GM18508 (cell line): ENCODE measurements at regions not wholly inside any gene's neighbourhood (a gene's known extent, or its start where the extent isn't known, plus 50 kb on each side); places are given as distances from the start of the nearest gene placed in this dataset.

ENCODE experiments used
- ATAC-seq: cut with Tn5 transposase; IDR thresholded peaks from one replicate; pipeline ENCODE4 v1.9.1; 2021; ENCODE audit warnings: moderate number of reproducible peaks; ENCODE audit not compliant: insufficient read depth, unreplicated experiment

DNA sequence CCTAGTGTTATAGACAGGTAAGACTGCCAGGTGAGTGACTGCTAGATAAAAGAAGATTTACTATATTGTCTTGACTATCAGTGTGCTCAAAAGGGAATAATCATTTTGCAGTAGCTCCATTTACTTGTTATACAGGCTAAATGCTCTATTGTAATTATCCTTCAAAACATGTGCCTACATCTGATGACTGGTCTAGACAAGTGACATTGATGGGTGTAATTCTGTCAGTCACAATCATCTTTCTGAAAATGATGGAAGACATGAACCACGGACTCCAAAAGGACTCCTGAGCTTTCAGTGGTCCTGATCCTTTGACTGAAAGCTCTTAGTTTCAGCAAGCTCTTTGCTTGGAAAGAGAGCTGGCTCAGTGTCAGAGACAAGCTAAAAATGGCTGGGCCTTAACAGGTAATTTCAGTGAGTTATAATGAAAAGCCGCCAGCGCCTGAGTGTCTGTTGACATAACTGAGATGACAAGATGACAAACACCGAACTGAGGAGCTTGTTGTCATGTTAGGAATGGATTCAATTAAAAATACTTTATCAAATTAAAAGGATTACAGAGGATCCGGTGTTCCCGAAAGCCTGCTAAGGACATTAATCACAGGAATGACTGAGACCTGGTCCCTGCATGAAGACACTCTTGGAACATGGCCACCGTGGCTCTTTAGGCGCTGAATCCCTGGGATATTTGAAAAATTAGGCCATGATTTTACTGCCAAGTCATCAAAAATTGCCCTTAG is 141.7 kb downstream of the CMPK2 start:
- no peak for ATAC-seq

DNA sequence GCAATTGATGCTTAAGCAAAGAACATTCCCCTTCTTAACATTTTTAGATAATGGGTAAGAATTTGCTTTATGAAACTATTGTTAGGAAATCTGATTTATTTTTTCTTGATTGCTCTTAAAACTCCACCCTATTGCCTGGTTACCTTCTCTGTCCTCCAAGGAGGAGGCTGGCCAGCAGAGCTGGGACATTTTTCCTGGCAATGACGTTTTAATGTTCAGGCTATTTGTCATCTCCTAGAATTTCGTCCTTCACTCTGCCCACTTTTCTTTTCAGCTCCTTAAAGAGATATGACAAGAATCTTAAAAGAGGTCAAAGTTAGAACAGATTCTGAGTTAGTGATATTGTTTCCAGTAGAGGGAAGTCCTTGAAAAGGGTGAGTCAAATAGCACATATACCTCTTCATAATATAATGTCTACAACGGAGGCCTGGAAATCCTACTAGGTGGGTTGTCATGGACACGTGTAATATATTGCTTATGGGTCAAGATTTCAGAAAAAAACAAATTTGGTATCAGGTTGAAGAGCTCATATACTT is 141.0 kb downstream of the CMPK2 start:
- ATAC-seq: no peak

DNA sequence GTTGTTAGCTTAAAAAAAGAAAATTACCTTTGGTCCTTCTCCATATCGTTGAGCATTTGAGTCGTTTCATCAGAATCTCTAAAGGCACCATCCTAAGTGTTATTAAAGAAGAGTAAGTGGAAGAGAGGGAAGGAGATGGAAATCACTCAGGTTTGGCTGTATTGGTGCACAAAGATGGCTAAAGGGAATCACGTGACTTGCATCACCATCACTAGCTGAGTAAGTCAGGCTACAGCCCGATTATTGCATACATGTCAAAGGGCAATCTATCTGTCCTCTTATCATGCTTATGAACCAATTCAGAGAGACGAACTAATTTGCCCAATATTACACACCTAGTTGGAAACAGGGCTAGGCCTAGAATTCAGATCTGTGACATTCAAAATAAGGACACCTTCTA is 137.6 kb downstream of the CMPK2 start:
- no peak for ATAC-seq

DNA sequence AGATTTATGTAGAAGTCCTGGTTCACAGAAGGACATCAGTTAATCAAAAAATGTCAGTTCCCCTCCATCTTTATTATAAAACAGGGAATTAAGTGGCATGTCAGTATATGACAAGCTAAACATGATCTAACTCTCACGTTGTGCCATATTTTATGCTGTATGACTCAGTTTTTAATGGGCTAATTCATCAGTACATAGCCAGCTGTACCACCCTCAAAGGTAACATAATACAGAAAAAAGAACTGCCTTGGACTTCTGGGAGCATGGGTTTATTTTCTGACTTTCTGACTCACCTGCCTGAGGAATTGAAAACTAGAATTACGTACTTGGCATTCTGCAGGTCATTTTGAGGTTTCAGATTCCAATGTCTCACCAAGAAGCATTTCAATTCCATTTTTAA is 135.7 kb downstream of the CMPK2 start:
- no peak for ATAC-seq

DNA sequence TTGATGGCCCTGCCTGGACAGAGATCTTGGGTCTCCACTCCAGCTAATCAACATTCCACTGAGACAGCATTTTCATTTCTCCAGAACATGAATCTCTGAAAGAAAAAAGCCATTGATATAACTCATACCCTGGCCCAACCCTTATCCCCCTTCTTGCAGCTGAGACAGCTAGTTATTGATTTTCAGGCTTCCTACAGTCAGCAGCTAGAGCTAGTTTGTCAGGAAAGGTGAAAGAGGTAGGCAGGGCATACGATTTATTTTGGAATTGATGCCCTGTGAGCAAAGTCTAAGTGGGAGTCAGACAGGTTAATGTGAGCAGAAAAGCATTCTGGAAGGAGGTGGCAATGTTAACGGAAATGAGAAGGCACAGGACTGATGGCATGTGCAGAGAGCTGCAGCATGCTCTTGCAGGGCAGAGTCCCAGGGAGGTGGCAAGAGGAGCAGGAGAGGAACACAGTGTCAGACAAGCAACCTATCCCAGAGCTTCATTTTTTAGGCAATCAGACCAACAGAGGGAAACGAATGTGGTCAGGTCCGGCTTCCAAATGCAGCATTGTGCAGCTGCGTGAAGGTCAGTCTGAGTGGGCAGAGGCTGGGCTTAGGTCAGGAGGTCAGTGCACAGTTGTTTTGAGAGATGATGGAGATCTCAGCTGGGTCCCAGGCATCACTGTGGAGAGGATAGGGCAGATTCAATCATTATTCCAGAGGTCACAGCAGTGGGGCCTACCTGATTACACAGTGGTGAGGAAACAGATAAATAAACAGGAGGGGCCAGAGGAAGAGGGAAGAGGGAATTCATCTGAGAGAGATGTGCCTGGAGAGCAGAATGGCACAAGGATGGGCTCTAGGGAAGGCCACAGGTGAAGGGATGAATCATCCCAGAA is 134.8 kb downstream of the CMPK2 start:
- no peak for ATAC-seq

DNA sequence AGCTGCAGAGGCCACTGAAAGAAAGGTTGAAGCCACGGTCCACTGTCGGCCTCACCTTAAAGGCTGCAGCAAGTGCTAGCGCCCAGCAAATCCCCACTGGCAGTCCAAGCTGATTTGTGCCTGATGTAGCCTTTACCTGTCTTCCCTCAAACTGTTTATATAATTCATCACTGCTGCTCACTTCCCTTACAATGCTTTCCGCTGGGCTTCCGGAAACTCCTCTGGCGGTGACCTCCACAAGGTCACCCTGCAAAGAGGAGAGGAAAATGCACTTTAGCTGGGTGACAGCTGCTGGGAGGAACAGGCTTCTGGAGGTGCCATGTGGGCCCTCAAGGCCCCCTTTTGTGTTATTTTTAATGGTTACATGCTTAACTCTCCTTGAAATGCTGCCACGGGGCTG is 126.2 kb downstream of the CMPK2 start:
- no peak for ATAC-seq

DNA sequence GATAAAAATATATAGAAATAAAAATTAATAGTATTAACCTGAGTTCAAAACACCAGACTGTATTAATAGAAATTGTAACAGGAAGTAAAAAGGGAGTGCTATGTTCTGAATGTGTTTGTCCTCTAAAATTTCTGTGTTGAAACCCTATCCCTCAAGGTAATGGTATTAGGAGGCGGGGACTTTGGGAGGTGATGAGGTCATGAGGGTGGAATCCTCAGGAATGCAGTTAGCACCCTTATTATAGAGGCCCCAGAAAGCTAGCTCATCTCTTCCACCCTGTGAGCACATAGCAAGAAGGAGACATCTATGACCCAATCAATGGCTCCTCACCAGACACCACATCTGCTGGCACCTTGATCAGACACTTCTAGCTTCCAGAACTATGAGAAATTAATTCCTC is 124.5 kb downstream of the CMPK2 start:
- ATAC-seq: no peak

DNA sequence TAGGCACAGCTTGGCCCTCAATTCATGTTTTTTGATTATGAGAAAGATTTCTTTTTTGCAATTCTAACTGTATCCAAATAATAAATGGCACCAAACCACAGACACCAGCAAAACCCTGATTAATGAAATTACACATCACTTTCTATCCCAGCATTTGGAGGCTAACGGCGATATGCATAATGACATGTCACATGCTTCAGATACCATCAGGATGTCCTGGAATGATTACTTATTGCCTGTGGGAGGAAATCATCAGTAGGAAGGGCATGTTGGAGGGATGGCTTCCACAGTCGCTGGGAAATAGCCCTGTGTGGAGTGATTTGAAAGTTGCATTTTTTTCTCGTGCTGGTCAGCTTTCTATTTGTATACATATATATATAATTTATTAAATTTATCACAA is 121.7 kb downstream of the CMPK2 start:
- no peak for ATAC-seq

DNA sequence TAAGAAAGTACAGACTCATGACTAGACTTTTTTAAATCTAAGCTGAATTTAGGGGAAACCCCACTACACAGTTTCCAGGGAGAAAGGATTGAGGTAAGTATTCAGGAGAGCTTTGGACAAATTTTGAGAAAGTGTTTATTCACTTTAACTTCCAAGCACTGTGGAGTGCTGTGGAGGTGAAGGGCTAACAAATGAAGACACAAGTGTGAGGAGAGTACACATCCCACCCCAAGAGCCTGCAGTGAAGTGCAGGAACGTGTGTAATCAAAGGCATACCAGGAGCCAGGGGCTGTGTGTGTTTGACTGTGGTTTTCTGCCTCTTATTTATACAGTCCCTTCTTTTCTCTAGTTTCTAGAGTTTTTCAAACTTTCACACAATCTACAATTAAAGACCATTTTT is 118.3 kb downstream of the CMPK2 start:
- ATAC-seq: no peak

DNA sequence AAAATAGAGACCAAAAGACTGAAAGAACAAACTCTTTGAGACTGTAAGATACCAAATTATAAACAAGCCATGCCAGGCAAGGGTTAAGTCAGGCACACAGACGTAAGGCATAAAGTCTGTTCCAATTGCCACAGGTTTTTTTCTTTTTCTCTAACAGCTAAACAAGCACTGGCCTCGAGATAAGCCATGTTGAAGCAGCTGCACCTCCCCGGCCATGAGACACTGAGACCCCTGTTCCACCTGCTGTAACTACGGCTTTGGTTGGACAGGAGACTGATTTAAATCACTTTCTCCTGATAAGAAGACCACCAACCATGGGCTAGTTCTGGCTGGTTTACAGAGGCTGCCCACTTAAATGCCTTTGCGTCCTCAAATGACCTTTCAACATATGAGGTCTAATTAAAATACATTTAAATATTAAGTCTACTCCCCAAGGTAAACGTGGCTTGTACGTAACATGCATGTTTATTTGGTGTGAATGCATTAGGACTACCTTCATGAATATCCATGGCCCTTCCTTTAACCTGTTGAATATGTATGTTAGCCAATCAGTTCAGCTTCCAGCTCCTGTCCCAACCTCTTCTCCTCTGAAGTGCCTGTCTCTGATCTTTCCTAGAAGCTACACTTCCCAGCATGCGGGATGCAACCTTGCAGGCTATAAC is 117.2 kb downstream of the CMPK2 start:
- no peak for ATAC-seq

DNA sequence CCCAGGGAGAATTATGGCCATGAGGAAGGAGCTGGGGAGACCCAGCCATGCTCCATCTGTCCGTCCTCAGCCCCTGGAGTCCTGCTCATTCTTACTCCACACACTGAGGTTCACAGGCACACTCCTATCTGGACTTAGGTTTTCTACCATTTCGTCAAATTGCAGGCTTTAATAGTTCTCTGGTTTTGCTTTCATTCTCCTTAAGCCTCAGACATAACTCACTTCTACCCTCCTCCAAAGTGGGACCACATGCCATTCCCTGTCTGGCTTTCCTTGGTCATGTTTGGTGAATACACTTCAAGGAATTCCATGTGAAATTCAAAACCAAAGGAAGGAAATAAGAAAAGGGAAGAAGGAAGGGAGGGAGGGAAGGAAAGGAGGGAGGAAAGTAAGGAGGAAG is 115.7 kb downstream of the CMPK2 start:
- no peak for ATAC-seq

DNA sequence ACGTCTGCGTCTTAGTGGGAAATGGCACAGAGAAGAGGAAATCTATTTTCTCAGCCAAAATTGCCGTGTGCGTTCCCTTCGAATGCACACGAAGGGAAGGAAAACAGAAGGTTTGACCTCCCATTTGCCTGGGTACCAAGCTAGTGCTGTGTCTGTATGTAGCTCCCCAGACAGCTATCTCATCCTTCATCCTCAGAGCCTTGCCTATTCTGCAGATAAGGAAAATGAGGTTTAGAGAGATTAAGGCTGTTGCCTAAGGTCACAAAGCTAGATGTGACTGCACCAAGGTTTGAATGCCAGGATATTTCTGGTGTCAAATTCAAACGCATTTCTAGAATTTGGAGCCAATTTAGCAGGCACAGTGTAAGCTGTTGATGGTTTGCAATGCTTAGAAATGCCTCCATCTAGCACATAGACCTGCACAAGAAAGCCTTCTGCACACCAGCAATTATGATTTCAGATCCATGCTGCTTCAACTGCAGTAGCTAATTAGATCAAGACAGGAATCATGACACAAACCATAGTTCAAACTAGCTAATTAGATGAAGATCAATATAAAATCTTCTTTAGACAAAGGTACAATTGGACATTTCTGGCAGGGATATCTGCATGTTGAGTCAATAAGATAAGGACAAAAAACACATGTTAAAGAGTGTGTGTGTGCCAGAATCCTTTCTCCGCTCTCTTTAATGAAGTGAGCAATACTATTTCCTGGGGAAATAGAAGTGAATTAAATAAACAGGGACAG is 115.1 kb downstream of the CMPK2 start:
- ATAC-seq: no peak

DNA sequence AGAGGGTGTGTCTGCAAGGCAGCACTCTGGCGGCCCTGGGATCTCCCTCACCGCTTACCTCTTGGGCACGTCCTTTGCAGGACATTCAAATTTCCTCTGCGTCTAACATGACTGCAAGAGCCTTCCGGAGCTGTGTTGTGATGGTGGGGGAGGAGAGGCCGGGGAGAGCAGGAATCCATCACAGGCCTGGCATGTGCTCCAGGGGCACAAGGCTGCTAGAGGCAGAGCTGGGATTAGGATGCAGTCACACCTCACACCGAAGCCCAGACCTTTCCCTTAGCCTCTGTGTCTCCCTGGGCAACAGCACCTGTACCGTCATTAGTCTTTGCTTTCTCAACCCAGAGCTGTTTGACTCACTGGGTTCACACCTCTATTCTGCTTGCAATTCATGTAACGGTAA is 111.3 kb downstream of the CMPK2 start:
- ATAC-seq: no peak

DNA sequence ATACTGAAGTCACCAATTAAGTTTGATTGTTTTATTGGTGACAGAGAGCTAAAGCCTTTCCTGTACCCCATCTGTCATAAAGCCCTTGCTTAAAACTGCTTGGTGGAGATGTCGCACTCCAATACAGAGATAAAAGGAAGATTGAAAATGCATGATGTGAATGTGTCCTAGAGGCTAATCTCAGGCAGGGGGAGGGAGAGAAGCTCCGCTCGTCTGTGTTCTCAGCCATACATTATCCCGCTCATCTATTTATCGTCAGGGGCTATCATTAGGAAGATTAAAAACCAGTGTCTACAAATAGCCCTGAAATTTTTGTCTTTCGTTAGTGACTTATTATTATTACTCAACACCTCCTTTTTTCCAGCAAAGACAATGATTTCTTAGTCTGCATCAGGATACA is 110.3 kb downstream of the CMPK2 start:
- ATAC-seq: no peak

DNA sequence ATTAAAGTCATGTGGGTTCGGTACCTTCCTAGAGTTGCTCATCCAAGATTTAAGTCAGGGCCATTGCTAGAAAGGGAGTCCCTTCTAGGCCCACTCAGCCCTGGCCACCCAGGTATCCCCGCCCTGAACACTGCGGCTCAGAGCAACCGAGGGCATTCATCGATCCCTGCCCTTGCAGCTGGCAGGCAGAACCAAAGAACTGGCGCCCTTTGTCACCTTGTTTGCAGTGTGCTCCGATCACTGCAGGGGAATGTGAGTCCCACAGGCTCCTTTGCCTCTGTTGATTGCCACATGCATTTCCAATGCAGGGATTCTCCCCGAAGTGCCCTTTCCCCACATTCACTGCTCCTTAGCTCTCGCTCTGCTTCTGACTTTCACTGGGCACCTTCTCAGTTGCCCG is 108.5 kb downstream of the CMPK2 start:
- no peak for ATAC-seq

DNA sequence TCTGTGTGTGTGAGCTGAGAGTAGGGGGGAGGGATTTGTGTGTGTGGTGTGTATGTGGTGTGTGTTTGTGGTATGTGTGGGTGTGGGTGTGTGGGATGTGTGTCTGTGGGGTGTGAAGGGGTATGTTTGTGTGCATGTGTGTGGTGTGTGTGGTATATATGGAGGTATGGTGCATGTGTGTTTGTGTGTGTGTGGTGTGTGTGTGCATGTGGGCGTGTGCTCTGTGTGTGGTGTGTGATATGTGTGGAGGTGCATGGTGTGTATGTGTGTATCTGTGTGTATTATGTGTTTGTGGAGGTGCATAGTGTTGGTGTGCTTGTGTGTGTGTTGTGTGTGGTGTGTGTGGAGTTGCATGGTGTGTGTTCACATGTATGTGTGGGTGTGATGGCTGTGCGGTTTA is 106.0 kb downstream of the CMPK2 start:
- ATAC-seq: no peak

DNA sequence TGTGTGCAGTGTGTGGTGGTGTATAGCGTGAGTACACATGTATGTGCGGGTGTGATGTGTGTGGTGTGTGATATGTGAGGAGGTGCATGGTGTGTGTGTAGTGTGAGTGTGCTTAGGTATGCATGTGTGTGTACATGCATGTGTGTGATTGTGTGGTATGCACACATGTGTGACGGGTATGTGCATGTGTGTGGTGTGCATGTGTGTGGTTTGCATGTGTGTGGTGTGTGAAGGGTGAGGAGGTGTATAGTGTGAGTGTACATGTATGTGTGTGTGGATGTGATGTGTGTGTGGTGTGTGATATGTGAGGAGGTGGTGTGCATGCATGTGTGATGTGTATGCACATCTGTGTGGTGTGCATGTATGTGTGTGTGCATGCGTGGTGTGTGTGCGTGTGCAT is 105.6 kb downstream of the CMPK2 start:
- ATAC-seq: no peak

DNA sequence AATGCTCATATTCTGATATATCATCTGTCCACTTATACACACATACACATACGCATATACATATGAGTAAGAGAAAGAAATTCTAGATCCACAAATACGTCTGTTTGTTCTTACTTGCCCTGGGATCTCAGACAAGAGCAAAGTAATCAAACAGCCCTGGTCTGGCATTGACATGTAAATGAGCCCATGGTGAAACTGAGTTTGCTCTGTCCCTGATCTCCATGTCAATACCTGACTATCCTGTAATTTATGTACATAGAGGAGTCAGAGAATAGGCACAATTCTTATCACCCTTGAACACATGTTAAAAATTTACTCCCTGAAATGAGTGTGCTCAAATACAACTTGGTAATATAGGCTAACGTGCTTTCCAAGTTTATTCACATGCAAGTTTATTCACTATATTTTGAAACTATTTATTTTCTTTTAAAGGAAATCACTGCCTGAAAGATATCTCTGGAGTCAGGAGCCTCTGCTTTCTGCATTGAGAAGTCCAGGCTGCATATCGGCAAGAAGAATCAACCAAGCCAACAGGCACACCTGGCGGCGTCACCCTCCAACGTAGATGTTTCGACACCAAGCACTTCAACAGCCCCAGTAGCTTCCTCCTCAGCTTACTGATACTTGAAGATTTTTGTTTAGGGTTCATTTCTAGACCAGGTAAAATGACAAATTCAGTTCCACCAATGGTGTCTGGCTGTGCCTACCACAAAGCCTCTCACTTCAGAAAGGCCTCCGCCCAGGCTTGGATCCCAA is 100.6 kb downstream of the CMPK2 start:
- ATAC-seq: no peak

DNA sequence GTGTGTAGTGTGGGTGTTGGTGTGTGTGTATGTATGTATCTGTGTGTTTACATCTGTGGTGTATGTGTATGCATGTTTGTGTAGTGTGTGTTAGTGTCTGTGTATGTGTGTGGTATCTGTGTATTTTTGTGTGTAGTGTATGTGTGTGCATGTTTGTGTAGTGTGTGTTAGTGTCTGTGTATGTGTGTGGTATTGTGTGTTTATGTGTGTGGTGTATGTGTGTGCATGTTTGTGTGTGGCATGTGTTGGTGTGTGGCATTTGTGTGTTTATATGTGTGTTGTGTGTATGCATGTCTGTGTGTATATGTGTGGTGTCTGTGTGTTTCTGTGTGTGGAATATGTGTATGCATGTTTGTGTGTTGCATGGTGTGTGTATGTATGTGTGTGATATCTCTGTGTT is 96.4 kb downstream of the CMPK2 start:
- no peak for ATAC-seq

DNA sequence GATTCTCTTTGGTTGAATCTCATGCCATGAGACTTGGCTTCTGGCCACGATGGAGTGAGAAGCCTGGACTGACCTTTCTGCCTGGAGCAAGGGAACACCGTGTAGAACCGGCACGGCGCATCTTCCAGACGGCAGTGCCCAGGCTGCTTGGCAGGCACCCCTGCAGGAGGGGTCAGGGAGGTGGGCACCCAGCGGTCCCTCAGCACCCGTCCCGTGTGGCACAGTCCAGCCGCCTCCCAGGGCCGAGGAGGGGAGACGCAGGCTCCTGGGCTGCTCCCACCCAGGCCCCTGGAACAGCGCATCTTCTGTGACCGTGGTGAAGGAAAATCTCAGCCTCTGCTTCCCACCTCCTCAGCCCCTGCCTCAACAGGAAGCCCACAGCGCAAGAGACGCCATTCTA is 95.7 kb downstream of the CMPK2 start:
- no peak for ATAC-seq
